ENCODE measurements at regions not wholly inside any gene's neighbourhood (a gene's known extent, or its start where the extent isn't known, plus 50 kb on each side); places are given as distances from the start of the nearest gene placed in this dataset.
A peak's percentile ranks its signal among the peaks of the same experiment; 100 is the strongest.

DNA sequence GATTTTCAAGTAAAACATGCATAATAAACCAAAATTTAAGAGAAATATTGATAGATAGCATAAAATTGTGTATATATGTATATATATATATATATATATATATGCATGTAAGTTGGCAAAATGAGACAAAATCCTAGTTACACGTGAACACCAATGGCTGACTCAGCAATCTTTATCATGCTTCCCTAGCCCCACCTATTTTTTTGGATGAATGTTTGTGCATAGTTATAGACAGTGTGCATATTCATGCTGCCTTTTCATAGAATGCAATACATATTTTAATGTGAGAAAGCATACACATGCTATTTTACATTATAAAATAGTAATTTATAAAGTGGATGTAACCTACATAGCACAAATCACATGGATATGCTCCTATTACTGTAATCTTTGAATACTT, 230.3 kb downstream of the SH2D4B start:
- intact Hi-C loops (cut with micrococcal nuclease; ENCODE audit: unreplicated experiment): no loop called here
- H3K9me2 ChIP-seq (ENCODE audit: insufficient read depth): no peaks in the 10 kb centered on the region
- no peak overlapping the region for H2AFZ ChIP-seq
- peaks cover 25% of the 10 kb centered on the region for H3K27me3 ChIP-seq (ENCODE audit: insufficient read depth, low read depth)
- BruUV-seq (replicated peaks): no TSS peak
- H3K79me2 ChIP-seq (ENCODE audit: low read depth): no peaks in the 10 kb centered on the region
- no peaks in the 10 kb centered on the region for H3F3A ChIP-seq (ENCODE audit: insufficient read depth, low read depth)
- no peak overlapping the region for H3K4me2 ChIP-seq
- no peak for DNase-seq
- H4K20me1 ChIP-seq (ENCODE audit: insufficient read depth): no peaks in the 10 kb centered on the region
- ChIA-PET CTCF (no interaction called here), POLR2A (ENCODE audit: unreplicated experiment) (no interaction called here)
- 0 out of 2 replicates have a peak, but pooled peaks cover 3% of the 10 kb centered on the region for H3K9me3 ChIP-seq (ENCODE audit: insufficient read depth, low read depth)
- H3K4me1 ChIP-seq (replicated peaks; ENCODE audit: insufficient read depth): no peaks in the 10 kb centered on the region
- no peak overlapping the region for H3K27ac ChIP-seq
- no peak overlapping the region for H3K4me3 ChIP-seq
- TF ChIP-seq, protein P1, sequence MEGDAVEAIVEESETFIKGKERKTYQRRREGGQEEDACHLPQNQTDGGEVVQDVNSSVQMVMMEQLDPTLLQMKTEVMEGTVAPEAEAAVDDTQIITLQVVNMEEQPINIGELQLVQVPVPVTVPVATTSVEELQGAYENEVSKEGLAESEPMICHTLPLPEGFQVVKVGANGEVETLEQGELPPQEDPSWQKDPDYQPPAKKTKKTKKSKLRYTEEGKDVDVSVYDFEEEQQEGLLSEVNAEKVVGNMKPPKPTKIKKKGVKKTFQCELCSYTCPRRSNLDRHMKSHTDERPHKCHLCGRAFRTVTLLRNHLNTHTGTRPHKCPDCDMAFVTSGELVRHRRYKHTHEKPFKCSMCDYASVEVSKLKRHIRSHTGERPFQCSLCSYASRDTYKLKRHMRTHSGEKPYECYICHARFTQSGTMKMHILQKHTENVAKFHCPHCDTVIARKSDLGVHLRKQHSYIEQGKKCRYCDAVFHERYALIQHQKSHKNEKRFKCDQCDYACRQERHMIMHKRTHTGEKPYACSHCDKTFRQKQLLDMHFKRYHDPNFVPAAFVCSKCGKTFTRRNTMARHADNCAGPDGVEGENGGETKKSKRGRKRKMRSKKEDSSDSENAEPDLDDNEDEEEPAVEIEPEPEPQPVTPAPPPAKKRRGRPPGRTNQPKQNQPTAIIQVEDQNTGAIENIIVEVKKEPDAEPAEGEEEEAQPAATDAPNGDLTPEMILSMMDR (conservative IDR thresholded peaks at IDR 0.05): no peak
- no peak for TF ChIP-seq EZH2 (IDR thresholded peaks at IDR 0.05; ENCODE audit: low read depth)
- H3K36me3 ChIP-seq (ENCODE audit: low read depth): no peaks in the 10 kb centered on the region

- Histone ChIP-seq H4K20me1 (ENCODE audit: insufficient read depth) (no peaks in the 10 kb centered on the region), H3K9me3 (ENCODE audit: insufficient read depth, low read depth) (0 out of 2 replicates have a peak, but pooled peaks cover 3% of the 10 kb centered on the region), H2AFZ (no peak overlapping the region), H3K4me2 (no peak overlapping the region), H3F3A (ENCODE audit: insufficient read depth, low read depth) (no peaks in the 10 kb centered on the region), H3K4me3 (no peak overlapping the region), H3K4me1 (replicated peaks; ENCODE audit: insufficient read depth) (no peaks in the 10 kb centered on the region), H3K9me2 (ENCODE audit: insufficient read depth) (no peaks in the 10 kb centered on the region), H3K79me2 (ENCODE audit: low read depth) (no peaks in the 10 kb centered on the region), H3K27ac (no peak overlapping the region), H3K36me3 (ENCODE audit: low read depth) (no peaks in the 10 kb centered on the region), H3K27me3 (ENCODE audit: insufficient read depth, low read depth) (peaks cover 33% of the 10 kb centered on the region)
- no peak for TF ChIP-seq EZH2 (IDR thresholded peaks at IDR 0.05; ENCODE audit: low read depth)
- TF ChIP-seq, protein P1 (conservative IDR thresholded peaks at IDR 0.05): no peak
- POLR2A ChIA-PET (ENCODE audit: unreplicated experiment): no interaction called here
- CTCF ChIA-PET: no interaction called here
- DNase-seq: no peak
- BruUV-seq (replicated peaks): no TSS peak
- intact Hi-C loops (cut with micrococcal nuclease; ENCODE audit: unreplicated experiment): no loop called here
Observed at GRCh38 chr10:80769700-80770160, 232.0 kb downstream of the SH2D4B start.

GRCh38 chr10:80770239-80770638, 232.5 kb downstream of the SH2D4B start:
- no peak overlapping the region for H3K4me3 ChIP-seq
- 0 out of 2 replicates have a peak overlapping the region, but pooled peaks have one; percentile 15 for H2AFZ ChIP-seq
- DNase-seq: no peak
- no peaks in the 10 kb centered on the region for H4K20me1 ChIP-seq (ENCODE audit: insufficient read depth)
- intact Hi-C loops (cut with micrococcal nuclease; ENCODE audit: unreplicated experiment): no loop called here
- no peaks in the 10 kb centered on the region for H3K4me1 ChIP-seq (replicated peaks; ENCODE audit: insufficient read depth)
- 0 out of 2 replicates have a peak, but pooled peaks cover 3% of the 10 kb centered on the region for H3K9me3 ChIP-seq (ENCODE audit: insufficient read depth, low read depth)
- H3K36me3 ChIP-seq (ENCODE audit: low read depth): no peaks in the 10 kb centered on the region
- H3K4me2 ChIP-seq: no peak overlapping the region
- no peak overlapping the region for H3K27ac ChIP-seq
- TF ChIP-seq, protein P1 (conservative IDR thresholded peaks at IDR 0.05): no peak
- TF ChIP-seq EZH2 (IDR thresholded peaks at IDR 0.05; ENCODE audit: low read depth): no peak
- no TSS peak for BruUV-seq (replicated peaks)
- H3K9me2 ChIP-seq (ENCODE audit: insufficient read depth): no peaks in the 10 kb centered on the region
- no peaks in the 10 kb centered on the region for H3K79me2 ChIP-seq (ENCODE audit: low read depth)
- CTCF ChIA-PET: no interaction called here
- peaks cover 35% of the 10 kb centered on the region for H3K27me3 ChIP-seq (ENCODE audit: insufficient read depth, low read depth)
- H3F3A ChIP-seq (ENCODE audit: insufficient read depth, low read depth): no peaks in the 10 kb centered on the region
- POLR2A ChIA-PET (ENCODE audit: unreplicated experiment): no interaction called here
